KMS-11 (cell line): ENCODE measurements at regions not wholly inside any gene's neighbourhood (a gene's known extent, or its start where the extent isn't known, plus 50 kb on each side); places are given as distances from the start of the nearest gene placed in this dataset.

ENCODE experiments used
- H2AFZ ChIP-seq: fragments of 200-600 bp; sonication (generic); 2 replicates; pipeline ENCODE4 v1.6.1; 2016; ENCODE audit warnings: antibody characterized with exemption, mixed run types, low read depth
- H3K27ac ChIP-seq: fragments of 200-600 bp; sonication (generic); 2 replicates; pipeline ENCODE4 v1.6.1; 2016; ENCODE audit warnings: mild to moderate bottlenecking, mixed run types
- H3K27me3 ChIP-seq: fragments of 200-600 bp; sonication (generic); 2 replicates; pipeline ENCODE4 v1.6.1; 2017; ENCODE audit warnings: mild to moderate bottlenecking, low read depth, mixed run types, moderate library complexity; ENCODE audit not compliant: insufficient read depth
- H3K36me3 ChIP-seq: fragments of 200-600 bp; sonication (generic); 2 replicates; pipeline ENCODE4 v1.6.1; 2017; ENCODE audit warnings: mild to moderate bottlenecking, mixed run types; ENCODE audit not compliant: insufficient read depth
- H3K4me1 ChIP-seq: fragments of 200-600 bp; sonication (generic); 2 replicates; pipeline ENCODE4 v1.6.1; 2016; ENCODE audit warnings: mild to moderate bottlenecking, low read depth, mixed run types; ENCODE audit not compliant: poor library complexity, severe bottlenecking
- H3K4me2 ChIP-seq: fragments of 200-600 bp; sonication (generic); 2 replicates; pipeline ENCODE4 v1.7.0; 2016; ENCODE audit warnings: mild to moderate bottlenecking, mixed run types
- H3K4me3 ChIP-seq: fragments of 200-600 bp; sonication (generic); IDR thresholded peaks from 2 replicates; pipeline ENCODE4 v1.6.1; 2017; ENCODE audit warnings: low read depth, low read length, mixed read lengths; ENCODE audit not compliant: insufficient read depth
- H3K79me2 ChIP-seq: fragments of 200-600 bp; sonication (generic); 2 replicates; pipeline ENCODE4 v1.6.1; 2016; ENCODE audit warnings: low read depth, mixed run types; ENCODE audit not compliant: insufficient read depth
- H3K9ac ChIP-seq: fragments of 200-600 bp; sonication (generic); 2 replicates; pipeline ENCODE4 v1.6.1; 2016; ENCODE audit warnings: mild to moderate bottlenecking, mixed run types
- H4K20me1 ChIP-seq: fragments of 200-600 bp; sonication (generic); 2 replicates; pipeline ENCODE4 v1.6.1; 2016; ENCODE audit warnings: mild to moderate bottlenecking, mixed run types; ENCODE audit not compliant: insufficient read depth
- CTCF ChIP-seq: fragments of 200-600 bp; sonication (generic); conservative IDR thresholded peaks from 2 replicates; pipeline ENCODE4 v1.6.1; 2017; ENCODE audit warnings: low read depth, mild to moderate bottlenecking, antibody characterized with exemption, low read length, moderate library complexity, mixed read lengths

DNA sequence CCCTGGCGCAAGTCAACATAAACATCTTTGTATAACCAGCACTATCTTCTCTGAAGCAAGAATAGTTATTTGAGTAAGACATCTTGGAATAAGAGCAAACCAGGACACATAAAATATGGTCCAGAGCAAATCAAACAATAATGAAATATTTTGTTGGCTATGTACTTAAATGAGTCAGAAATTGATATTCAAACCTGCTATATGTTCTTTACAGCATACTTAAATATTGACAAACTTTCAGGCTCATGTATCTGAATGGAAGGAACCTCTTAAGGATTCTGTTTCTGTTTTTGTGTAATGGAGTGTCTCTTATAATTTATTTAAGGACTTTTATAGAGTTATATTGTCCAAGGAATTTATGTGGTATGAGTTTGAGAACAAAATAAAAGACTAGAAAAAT lies 747.3 kb downstream of the EFNA5 start:
- H3K27ac ChIP-seq = no peak overlapping the region
- H3K4me3 ChIP-seq = no peak overlapping the region
- H3K79me2 ChIP-seq = no peaks in the 10 kb centered on the region
- no peak overlapping the region for H3K9ac ChIP-seq
- no peak overlapping the region for H3K4me2 ChIP-seq
- no peaks in the 10 kb centered on the region for H3K27me3 ChIP-seq
- H4K20me1 ChIP-seq = no peaks in the 10 kb centered on the region
- no peaks in the 10 kb centered on the region for H3K36me3 ChIP-seq
- no peak overlapping the region for H2AFZ ChIP-seq
- no peak for TF ChIP-seq CTCF
- H3K4me1 ChIP-seq = no peaks in the 10 kb centered on the region

DNA sequence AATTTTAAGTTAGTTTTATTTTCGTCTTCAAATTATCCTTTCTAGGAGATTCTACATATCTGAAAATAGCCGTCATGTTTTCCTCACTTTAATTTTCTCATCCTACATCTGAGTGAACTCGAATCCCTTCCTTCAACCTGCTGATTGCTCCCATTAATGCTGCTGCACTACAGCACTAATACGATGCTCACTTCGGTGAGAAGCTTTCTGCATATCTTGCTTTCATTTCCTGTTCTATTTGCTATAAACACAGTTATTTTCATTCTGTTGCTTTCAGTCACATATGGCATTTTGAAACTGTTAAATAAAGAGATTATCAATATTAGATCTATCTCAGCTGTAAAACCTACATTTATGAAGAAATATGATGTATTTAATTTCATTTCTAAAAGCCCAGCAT lies 749.2 kb downstream of the EFNA5 start:
- H3K4me1 ChIP-seq = no peaks in the 10 kb centered on the region
- H3K9ac ChIP-seq = no peak overlapping the region
- no peak for TF ChIP-seq CTCF
- no peaks in the 10 kb centered on the region for H3K36me3 ChIP-seq
- H2AFZ ChIP-seq = no peak overlapping the region
- H3K27ac ChIP-seq = no peak overlapping the region
- H3K27me3 ChIP-seq = no peaks in the 10 kb centered on the region
- no peaks in the 10 kb centered on the region for H4K20me1 ChIP-seq
- no peaks in the 10 kb centered on the region for H3K79me2 ChIP-seq
- no peak overlapping the region for H3K4me3 ChIP-seq
- no peak overlapping the region for H3K4me2 ChIP-seq

DNA sequence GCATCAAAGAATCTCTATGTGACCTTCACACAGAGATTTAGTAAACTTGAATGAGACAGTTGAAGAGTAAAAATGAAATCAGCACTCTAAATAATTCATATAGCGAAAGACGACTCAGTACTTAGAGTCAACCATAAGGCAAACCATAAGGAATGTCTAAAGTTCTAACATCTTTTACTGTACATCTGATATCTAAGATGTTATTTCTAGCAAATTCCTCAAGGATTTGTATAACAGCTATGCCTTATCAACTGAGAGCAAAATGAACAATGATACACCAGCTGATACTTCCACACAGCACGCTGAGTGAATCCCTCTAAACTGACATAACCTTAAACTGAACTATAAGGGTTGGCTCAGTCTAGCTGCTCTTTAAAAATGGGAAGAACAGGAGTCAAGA lies 760.3 kb downstream of the EFNA5 start:
- TF ChIP-seq CTCF = no peak
- Histone ChIP-seq H3K9ac (no peak overlapping the region), H4K20me1 (no peaks in the 10 kb centered on the region), H3K27me3 (no peaks in the 10 kb centered on the region), H3K4me2 (no peak overlapping the region), H3K27ac (no peak overlapping the region), H2AFZ (no peak overlapping the region), H3K79me2 (no peaks in the 10 kb centered on the region), H3K4me1 (no peaks in the 10 kb centered on the region), H3K36me3 (no peaks in the 10 kb centered on the region), H3K4me3 (no peak overlapping the region)

DNA sequence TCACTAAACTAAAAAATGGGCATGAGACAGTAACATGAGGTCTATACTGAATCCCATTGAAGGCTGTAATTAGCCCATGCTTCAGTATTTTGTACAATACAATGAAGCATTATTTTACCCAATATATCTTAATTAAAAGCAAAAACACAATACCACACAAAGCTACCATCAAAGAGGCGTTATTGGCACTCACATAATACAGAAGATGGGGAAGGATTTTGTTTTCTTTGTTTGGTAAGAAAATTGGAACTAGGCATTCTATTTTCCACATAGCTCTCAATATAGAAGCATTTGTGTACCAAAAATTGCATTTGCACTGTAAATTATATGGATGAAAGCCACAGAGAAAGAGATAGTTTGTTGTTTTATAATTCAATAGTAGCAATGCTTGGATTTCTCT lies 761.0 kb downstream of the EFNA5 start:
- Histone ChIP-seq H4K20me1 (no peaks in the 10 kb centered on the region), H3K79me2 (no peaks in the 10 kb centered on the region), H3K27ac (no peak overlapping the region), H3K36me3 (no peaks in the 10 kb centered on the region), H3K27me3 (no peaks in the 10 kb centered on the region), H3K4me3 (no peak overlapping the region), H3K4me1 (no peaks in the 10 kb centered on the region), H2AFZ (no peak overlapping the region), H3K9ac (no peak overlapping the region), H3K4me2 (no peak overlapping the region)
- TF ChIP-seq CTCF = no peak

- Histone ChIP-seq H3K9ac (no peak overlapping the region), H3K4me2 (no peak overlapping the region), H3K4me3 (no peak overlapping the region), H3K79me2 (no peaks in the 10 kb centered on the region), H3K4me1 (no peaks in the 10 kb centered on the region), H3K36me3 (no peaks in the 10 kb centered on the region), H2AFZ (no peak overlapping the region), H4K20me1 (no peaks in the 10 kb centered on the region), H3K27me3 (no peaks in the 10 kb centered on the region), H3K27ac (no peak overlapping the region)
- TF ChIP-seq CTCF = no peak
Measured at GRCh38 chr5:106907979-106908378, 762.8 kb downstream of the EFNA5 start.
